ENCODE measurements at regions not wholly inside any gene's neighbourhood (a gene's known extent, or its start where the extent isn't known, plus 50 kb on each side); places are given as distances from the start of the nearest gene placed in this dataset.

- TF ChIP-seq POLR2A (IDR thresholded peaks at IDR 0.05) (no peak), CTCF (IDR thresholded peaks at IDR 0.05) (no peak), EP300 (IDR thresholded peaks at IDR 0.05) (no peak)
Observed at GRCh38 chr7:80971225-80971624, 52.4 kb upstream of the SEMA3C start.
